WERI-Rb-1 (cell line): ENCODE measurements at regions not wholly inside any gene's neighbourhood (a gene's known extent, or its start where the extent isn't known, plus 50 kb on each side); places are given as distances from the start of the nearest gene placed in this dataset.
"Not testable (repeated sequence)": the region's sequence is repeated elsewhere in the genome, so short reads cannot be mapped to it uniquely, and the experiment has no call there.

ENCODE experiments used
- DNase-seq: peaks from one replicate; pipeline ENCODE4 v3.0.0-alpha.2; 2020
- H3K27ac ChIP-seq: fragments of 250-450 bp; sonication (Bioruptor Pico); 2 replicates; pipeline ENCODE4 v1.5.1; 2020; ENCODE audit warnings: mild to moderate bottlenecking, moderate library complexity
- H3K27me3 ChIP-seq: fragments of 250-450 bp; sonication (Bioruptor Pico); 2 replicates; pipeline ENCODE4 v1.5.1; 2021; ENCODE audit warnings: mild to moderate bottlenecking, low read depth, moderate library complexity; ENCODE audit not compliant: insufficient read depth, severe bottlenecking
- H3K36me3 ChIP-seq: fragments of 250-450 bp; sonication (Bioruptor Pico); 2 replicates; pipeline ENCODE4 v1.5.1; 2020; ENCODE audit warnings: mild to moderate bottlenecking, moderate library complexity
- H3K4me3 ChIP-seq: 2 replicates; pipeline ENCODE4 v1.5.1; 2011; ENCODE audit warnings: low read depth, mild to moderate bottlenecking, control low read depth, low read length
- H3K9me3 ChIP-seq: fragments of 250-450 bp; sonication (Bioruptor Pico); 2 replicates; pipeline ENCODE4 v1.5.1; 2021; ENCODE audit warnings: mild to moderate bottlenecking, moderate library complexity; ENCODE audit not compliant: severe bottlenecking
- CTCF ChIP-seq: IDR thresholded peaks from 2 replicates; pipeline ENCODE4 v1.5.1; 2011; ENCODE audit warnings: low read depth, mild to moderate bottlenecking, control low read depth, inconsistent platforms, low read length

GRCh38 chr1:38776466-38777065, 83.0 kb downstream of the RRAGC start:
- Histone ChIP-seq H3K4me3 (no peak overlapping the region), H3K27ac (peak overlapping the region; percentile 70), H3K27me3 (no peaks in the 10 kb centered on the region), H3K36me3 (no peaks in the 10 kb centered on the region), H3K9me3 (no peaks in the 10 kb centered on the region)
- no peak for TF ChIP-seq CTCF
- no peak for DNase-seq

GRCh38 chr1:38775175-38775845, 84.3 kb downstream of the RRAGC start:
- Histone ChIP-seq H3K9me3 (no peaks in the 10 kb centered on the region), H3K36me3 (no peaks in the 10 kb centered on the region), H3K27me3 (no peaks in the 10 kb centered on the region), H3K27ac (peak overlapping the region; percentile 70), H3K4me3 (no peak overlapping the region)
- TF ChIP-seq CTCF, result no peak
- peak; percentile 87 for DNase-seq

GRCh38 chr1:38773483-38773882, 86.1 kb downstream of the RRAGC start:
- no peak for DNase-seq
- no peaks in the 10 kb centered on the region for H3K9me3 ChIP-seq
- no peak overlapping the region for H3K4me3 ChIP-seq
- no peaks in the 10 kb centered on the region for H3K36me3 ChIP-seq
- no peaks in the 10 kb centered on the region for H3K27me3 ChIP-seq
- no peak for TF ChIP-seq CTCF
- H3K27ac ChIP-seq, result no peak overlapping the region

DNA sequence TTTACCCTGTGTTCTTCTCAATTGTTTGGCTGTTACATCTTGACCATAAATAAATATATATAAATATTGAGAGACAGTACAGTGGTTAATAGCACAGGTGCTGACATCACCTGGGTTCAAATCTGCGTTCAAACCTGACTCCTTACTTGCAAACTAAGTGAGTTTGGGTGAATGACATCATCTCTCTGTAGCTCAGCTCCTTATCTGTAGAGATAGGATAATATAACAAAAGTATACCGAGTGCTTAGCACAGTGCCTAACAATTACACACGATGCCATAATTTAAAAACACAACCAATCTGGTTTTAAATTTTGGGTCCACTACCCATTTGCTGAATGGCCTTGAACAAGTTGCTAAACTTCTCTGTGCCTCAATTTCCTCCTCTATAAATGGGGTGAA, 86.6 kb downstream of the RRAGC start:
- DNase-seq, result no peak
- Histone ChIP-seq H3K36me3 (no peaks in the 10 kb centered on the region), H3K9me3 (no peaks in the 10 kb centered on the region), H3K4me3 (no peak overlapping the region), H3K27ac (no peak overlapping the region), H3K27me3 (no peaks in the 10 kb centered on the region)
- no peak for TF ChIP-seq CTCF

DNA sequence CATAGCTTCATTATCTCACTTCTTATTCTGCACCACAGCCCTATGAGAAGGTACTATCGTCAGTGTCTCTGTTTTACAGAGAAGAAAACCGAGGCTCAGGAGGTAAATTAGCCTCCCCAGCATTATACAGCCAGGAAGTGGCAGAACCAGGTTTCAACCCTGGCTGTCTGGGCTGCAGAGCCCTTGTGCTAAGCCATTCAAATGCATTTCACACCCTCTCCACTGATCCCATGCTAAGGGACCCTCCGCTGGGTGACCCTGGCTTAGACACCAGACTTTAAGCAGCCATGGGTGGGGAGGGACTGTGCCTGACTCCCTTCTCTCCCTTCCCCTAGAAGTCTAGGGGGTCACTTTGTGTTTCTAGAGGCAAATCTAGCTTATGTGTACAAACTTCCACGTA, 87.5 kb downstream of the RRAGC start:
- Histone ChIP-seq H3K9me3 (no peaks in the 10 kb centered on the region), H3K27ac (no peak overlapping the region), H3K4me3 (no peak overlapping the region), H3K27me3 (no peaks in the 10 kb centered on the region), H3K36me3 (no peaks in the 10 kb centered on the region)
- no peak for DNase-seq
- TF ChIP-seq CTCF, result no peak

DNA sequence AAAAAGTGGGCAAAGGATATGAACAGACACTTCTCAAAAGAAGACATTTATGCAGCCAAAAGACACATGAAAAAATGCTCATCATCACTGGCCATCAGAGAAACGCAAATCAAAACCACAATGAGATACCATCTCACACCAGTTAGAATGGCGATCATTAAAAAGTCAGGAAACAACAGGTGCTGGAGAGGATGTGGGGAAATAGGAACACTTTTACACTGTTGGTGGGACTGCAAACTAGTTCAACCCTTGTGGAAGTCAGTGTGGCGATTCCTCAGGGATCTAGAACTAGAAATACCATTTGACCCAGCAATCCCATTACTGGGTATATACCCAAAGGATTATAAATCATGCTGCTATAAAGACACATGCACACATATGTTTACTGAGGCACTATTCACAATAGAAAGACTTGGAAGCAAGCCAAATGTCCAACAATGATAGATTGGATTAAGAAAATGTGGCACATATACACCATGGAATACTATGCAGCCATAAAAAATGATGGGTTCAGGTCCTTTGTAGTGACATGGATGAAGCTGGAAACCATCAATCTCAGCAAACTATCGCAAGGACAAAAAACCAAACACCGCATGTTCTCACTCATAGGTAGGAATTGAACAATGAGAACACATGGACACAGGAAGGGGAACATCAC, 88.9 kb downstream of the RRAGC start:
- not testable (repeated sequence) for H3K27ac ChIP-seq, H3K4me3 ChIP-seq, H3K36me3 ChIP-seq, DNase-seq, H3K27me3 ChIP-seq, H3K9me3 ChIP-seq
